ENCODE measurements at regions not wholly inside any gene's neighbourhood (a gene's known extent, or its start where the extent isn't known, plus 50 kb on each side); places are given as distances from the start of the nearest gene placed in this dataset.

- TF ChIP-seq TCF12 (IDR thresholded peaks at IDR 0.05; ENCODE audit: low read depth): no peak
- no peak for TF ChIP-seq USF1 (IDR thresholded peaks at IDR 0.05)
- TF ChIP-seq MAX (IDR thresholded peaks at IDR 0.05): no peak
- TF ChIP-seq REST (IDR thresholded peaks at IDR 0.05; ENCODE audit: low read depth): no peak
- no peak for TF ChIP-seq EGR1 (IDR thresholded peaks at IDR 0.05)
- TF ChIP-seq YY1 (IDR thresholded peaks at IDR 0.05; ENCODE audit: low read depth): no peak
- TF ChIP-seq RAD21 (IDR thresholded peaks at IDR 0.05; ENCODE audit: low read depth): no peak
- TF ChIP-seq CEBPB (IDR thresholded peaks at IDR 0.05): no peak
- no peak for TF ChIP-seq ZBTB7A (IDR thresholded peaks at IDR 0.05; ENCODE audit: low read depth)
- no peak for TF ChIP-seq EP300 (IDR thresholded peaks at IDR 0.05; ENCODE audit: borderline replicate concordance)
- TF ChIP-seq NFIC (IDR thresholded peaks at IDR 0.05): no peak
These were observed 117.2 kb upstream of the DDX53 start for GRCh38 chrX:22882543-22882942.

- TF ChIP-seq FOXM1 (IDR thresholded peaks at IDR 0.05; ENCODE audit: borderline replicate concordance, low read depth) (no peak), CEBPB (IDR thresholded peaks at IDR 0.05) (no peak), YY1 (IDR thresholded peaks at IDR 0.05; ENCODE audit: low read depth) (no peak), MAX (IDR thresholded peaks at IDR 0.05) (no peak), USF1 (IDR thresholded peaks at IDR 0.05) (no peak), REST (IDR thresholded peaks at IDR 0.05; ENCODE audit: low read depth) (no peak)
These were observed 109.9 kb upstream of the DDX53 start for GRCh38 chrX:22889819-22890218.

- TF ChIP-seq TCF12 (IDR thresholded peaks at IDR 0.05; ENCODE audit: low read depth) (no peak), NFIC (IDR thresholded peaks at IDR 0.05) (no peak), EGR1 (IDR thresholded peaks at IDR 0.05) (no peak)
These were observed 87.1 kb upstream of the DDX53 start for GRCh38 chrX:22912616-22913015.

- TF ChIP-seq EP300 (IDR thresholded peaks at IDR 0.05; ENCODE audit: borderline replicate concordance) (no peak), USF1 (IDR thresholded peaks at IDR 0.05) (no peak), YY1 (IDR thresholded peaks at IDR 0.05; ENCODE audit: low read depth) (no peak), CEBPB (IDR thresholded peaks at IDR 0.05) (no peak), FOXM1 (IDR thresholded peaks at IDR 0.05; ENCODE audit: borderline replicate concordance, low read depth) (no peak), TCF12 (IDR thresholded peaks at IDR 0.05; ENCODE audit: low read depth) (no peak), REST (IDR thresholded peaks at IDR 0.05; ENCODE audit: low read depth) (no peak)
These were observed 76.8 kb upstream of the DDX53 start for GRCh38 chrX:22922961-22923360.

- TF ChIP-seq REST (IDR thresholded peaks at IDR 0.05; ENCODE audit: low read depth) (no peak), ZBTB7A (IDR thresholded peaks at IDR 0.05; ENCODE audit: low read depth) (no peak), TAF1 (IDR thresholded peaks at IDR 0.05; ENCODE audit: low read depth) (no peak), CEBPB (IDR thresholded peaks at IDR 0.05) (no peak), EP300 (IDR thresholded peaks at IDR 0.05; ENCODE audit: borderline replicate concordance) (no peak), FOXM1 (IDR thresholded peaks at IDR 0.05; ENCODE audit: borderline replicate concordance, low read depth) (no peak), YY1 (IDR thresholded peaks at IDR 0.05; ENCODE audit: low read depth) (no peak), USF1 (IDR thresholded peaks at IDR 0.05) (no peak), CREB1 (IDR thresholded peaks at IDR 0.05; ENCODE audit: low read depth) (no peak), RAD21 (IDR thresholded peaks at IDR 0.05; ENCODE audit: low read depth) (no peak), TCF12 (IDR thresholded peaks at IDR 0.05; ENCODE audit: low read depth) (no peak), TEAD4 (IDR thresholded peaks at IDR 0.05) (no peak), EGR1 (IDR thresholded peaks at IDR 0.05) (no peak), MAX (IDR thresholded peaks at IDR 0.05) (no peak), NFIC (IDR thresholded peaks at IDR 0.05) (no peak)
These were observed 65.1 kb upstream of the DDX53 start for GRCh38 chrX:22934640-22935039.
